ENCODE measurements at regions not wholly inside any gene's neighbourhood (a gene's known extent, or its start where the extent isn't known, plus 50 kb on each side); places are given as distances from the start of the nearest gene placed in this dataset.
"Not testable (repeated sequence)": the region's sequence is repeated elsewhere in the genome, so short reads cannot be mapped to it uniquely, and the experiment has no call there.

DNA sequence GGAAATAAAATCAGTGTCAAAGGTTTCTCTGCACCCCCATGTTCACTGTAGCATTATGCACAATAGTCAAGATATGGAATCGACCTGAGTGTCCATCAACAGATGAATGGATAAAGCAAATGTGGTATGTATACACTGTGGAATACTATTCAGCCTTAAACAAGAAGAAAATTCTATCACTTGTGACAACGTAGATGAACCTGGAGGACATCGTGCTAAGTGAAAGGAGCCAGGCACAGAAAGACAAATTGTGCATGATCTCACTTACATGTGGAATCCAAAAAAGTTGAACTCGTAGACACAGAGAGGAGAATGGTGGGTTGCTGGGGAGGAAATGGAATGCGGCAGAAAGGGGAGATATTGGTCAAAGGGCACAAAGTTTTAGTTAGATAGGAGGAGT lies 136.3 kb upstream of the ESR1 start:
- DNase-seq = no peak

DNA sequence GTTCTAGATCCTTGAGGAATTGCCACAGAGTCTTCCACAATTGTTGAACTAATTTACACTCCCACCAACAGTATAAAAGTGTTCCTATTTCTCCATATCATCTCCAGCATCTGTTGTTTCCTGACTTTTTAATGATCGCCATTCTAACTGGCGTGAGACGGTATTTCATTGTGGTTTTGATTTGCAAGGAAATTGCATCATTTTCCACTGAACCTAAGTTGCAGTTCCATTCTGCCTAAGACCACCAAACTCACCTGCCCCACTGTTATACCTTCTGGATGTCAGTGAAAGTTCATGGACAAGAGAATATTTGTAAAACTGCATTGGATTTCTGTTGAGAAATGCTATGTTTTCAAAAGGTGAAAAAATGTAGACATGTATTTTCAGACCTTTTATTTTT lies 132.9 kb upstream of the ESR1 start:
- DNase-seq = no peak

DNA sequence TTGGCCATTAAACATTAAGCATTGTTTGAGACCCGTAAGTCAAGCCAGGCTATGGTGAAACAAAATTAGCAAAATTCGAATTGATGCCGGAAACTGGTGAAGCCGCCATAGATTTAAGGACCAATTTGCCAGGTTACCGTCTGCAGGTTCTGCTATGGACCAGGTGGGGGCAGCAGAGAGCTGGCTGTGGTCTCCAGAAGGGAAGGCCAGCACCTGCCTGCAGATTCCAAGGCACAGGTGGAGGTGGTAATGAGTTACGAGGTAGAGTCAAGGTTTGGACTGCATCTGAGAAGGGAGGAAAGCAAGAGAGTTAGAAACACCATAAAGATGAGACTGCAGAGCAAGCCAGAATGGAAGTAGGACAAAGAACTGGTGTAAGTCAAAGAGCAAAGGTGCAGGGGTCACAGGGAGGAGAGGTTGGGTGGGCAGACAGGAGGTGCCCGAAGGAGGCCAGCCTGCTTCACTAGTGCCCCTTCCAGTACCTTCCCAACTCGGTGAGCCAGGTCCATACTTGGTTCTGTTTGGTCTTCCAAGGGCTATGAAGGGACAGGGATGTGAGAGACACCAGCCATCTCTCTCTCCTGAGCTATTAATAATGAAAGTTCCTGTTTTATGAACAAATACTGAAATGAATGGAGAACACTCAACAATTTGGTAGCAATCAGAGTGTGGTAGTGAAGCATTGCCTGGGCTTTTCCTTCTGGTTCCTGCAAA lies 131.6 kb upstream of the ESR1 start:
- peak; percentile 9 for DNase-seq

DNA sequence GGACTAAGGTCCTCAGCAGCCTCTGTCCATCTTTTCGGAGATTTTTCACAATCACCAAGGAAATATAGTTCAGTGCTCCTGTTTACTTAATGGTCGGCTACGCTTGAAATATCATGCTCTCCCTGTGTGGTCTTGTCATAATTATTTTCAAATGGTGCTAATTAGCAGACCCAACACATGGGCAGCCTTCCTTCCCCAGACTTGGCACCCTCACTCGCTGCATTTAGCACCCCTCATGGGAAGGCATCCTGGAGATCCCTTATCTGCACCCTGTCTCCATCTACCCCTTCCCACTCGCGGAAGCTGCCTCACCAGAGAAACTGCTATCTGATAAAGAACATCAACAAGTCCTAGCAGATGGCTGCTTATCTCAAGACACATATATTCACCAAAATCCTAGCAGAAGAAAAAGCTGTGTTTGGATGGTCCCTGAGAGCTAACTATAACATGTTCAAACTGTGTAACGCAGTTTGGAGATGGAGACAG lies 131.0 kb upstream of the ESR1 start:
- DNase-seq = no peak

DNA sequence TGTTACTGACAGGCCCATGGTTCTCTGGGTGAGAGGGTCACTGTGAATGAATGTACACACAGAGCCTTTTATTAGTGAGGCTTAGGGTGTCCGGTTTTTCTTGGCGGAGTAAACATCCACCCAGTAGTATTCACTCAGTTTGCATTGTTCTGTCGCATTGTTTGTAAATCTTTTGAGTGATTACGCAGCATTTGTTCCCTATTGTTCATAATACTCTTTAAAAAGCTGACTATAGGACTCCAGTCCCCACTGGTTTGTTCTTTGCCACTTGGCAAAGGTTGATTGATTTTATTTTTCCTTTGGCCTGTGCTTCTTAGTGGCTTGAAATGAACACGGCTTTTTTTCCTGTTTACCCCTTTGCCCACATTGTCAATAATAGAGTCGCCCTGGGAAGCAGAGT lies 130.1 kb upstream of the ESR1 start:
- DNase-seq = no peak

DNA sequence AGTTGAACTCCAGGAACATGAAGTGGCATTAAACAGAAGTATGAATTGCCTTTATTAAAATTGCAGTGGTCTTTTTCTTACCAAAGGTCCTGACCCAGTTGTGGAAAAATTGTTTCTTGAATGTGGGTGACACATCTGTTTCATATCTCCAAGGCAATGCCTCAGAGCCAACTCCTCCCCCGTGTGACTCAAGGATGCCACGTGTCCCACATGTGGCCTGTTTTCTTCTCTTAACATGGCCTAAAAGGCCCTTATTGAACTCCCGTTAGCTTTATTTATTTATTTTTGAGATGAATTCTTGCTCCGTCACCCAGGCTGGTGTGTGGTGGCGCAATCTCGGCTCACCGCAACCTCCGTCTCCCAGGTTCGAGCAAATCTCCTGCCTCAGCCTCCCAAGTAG lies 128.4 kb upstream of the ESR1 start:
- no peak for DNase-seq

DNA sequence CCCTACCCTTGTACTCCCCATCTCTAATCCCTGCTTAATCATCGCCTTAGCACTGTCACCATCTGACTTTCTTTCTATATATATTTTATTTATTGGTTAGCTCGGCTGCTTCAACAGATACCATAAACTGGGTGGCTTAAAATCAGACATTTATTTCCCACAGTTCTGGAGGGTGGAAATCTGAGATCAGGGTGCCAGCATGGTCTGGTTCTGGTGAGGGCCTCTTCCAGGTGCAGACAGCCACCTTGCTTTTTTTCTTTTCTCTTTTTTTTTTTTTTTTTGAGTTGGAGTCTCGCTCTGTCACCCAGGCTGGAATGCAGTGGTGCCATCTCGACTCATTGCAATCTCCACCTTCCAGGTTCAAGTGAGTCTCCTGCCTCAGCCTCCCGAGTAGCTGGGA lies 127.5 kb upstream of the ESR1 start:
- no peak for DNase-seq

DNA sequence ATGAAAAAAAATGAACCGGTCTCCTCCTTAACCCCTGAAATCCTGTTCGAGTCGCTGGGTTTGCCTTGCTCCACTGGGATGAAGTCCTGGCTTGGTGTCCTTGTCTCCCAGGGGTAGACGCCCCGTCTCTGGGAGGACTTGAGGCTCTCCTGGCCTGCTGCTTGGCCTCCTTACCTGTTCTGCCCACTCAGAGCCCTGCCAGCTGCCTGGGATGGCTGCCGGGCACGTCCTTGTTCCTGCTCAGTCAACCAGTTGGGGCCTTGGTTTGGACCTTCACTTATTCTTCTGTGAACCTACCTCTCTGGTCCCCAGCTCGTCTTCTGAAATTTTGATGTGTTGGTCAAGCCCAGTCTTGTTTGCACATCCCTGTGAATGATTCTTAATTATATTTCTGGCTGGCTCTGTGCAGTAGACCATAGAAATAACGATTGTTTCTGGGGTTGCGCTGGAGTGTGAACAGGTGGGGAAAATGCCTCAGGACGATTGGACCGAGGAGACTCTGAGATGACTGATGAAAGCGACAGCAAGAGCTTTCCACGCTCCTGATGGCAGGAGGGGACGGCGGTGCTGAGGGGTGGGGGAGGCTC lies 126.5 kb upstream of the ESR1 start:
- no peak for DNase-seq

DNA sequence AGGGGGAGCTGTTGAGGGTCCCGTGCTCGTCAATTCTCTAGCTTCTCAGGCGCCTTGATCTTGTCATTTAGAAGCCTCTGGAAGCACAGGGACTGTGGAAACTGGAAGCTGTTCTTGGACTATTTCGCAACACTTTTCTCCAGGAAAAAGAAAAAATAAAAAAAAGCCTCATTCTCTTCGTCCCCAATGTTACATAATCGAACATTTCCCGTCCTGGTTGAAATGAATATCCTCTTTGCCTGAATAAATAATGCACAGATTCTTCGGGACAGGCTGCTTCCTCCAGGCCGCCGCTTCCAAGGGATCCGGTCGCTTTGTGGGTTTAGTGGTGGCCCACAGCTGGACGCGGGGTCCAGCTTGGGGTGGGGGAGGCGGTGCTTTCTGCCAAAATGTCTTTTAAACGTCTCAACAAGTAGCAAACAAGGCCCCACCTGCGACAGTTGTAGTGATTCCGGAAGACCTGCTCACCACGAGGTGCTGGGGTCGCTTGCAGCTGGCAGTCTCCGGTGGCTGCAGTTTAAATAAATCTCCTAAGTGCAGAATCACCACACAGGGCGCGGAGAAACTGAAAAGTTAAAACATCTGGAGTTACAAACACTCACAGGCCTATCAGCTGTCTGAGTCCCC lies 125.9 kb upstream of the ESR1 start:
- no peak for DNase-seq

DNA sequence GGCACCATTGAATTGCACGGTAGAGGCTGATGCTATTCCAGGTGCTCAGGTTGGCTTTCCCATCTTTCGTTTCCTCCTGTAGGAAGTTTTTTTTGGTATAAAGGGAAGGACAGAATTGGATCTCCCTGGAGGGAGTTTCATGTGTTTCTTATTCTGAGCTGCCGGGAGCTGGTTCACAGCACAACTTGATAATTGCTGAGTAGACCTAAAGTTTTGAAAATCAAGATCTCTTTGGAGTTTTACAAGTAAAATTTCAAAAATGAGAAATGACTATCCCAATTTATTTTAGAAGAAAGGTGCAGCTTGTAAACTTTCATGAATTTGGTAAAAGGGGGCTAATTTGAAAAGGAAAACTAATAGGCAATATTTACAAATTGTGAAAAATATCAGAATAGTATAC lies 125.2 kb upstream of the ESR1 start:
- no peak for DNase-seq

DNA sequence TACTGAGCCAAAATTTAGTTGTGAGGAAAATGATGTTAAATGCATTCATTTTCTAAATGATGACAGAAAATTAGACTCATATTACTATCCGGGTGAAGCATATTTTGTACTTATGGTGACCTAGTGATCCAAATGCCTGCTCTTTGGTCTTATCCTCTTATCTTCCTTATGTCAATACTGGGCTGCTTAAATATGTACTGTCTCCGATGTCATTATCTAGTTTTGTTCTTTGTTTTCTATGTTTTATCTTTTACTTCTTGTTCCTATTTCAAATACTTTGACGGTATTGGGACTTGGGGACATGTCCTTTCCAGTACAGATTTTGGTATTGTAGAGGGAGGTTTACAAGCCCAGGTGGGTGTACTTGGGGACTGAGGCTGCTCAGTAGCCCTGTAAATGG lies 124.6 kb upstream of the ESR1 start:
- DNase-seq = no peak

DNA sequence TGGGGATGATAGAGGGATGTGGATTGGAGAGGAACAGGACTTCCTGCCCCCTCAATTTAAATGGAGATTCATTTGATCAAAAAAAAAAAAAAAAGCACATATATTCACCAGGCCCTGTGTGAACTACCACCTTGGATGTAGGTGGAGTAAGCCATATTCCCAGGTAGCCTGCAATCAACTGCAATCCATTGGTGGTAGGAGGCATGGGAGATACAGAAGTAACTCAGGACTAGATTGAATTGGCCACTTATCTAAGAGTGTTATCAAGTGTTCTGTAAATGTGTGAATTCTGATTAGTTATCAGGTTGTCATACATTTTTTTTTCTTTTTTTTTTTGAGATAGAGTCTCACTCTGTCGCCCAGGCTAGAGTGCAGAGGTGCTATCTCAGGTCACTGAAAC lies 124.1 kb upstream of the ESR1 start:
- no peak for DNase-seq

DNA sequence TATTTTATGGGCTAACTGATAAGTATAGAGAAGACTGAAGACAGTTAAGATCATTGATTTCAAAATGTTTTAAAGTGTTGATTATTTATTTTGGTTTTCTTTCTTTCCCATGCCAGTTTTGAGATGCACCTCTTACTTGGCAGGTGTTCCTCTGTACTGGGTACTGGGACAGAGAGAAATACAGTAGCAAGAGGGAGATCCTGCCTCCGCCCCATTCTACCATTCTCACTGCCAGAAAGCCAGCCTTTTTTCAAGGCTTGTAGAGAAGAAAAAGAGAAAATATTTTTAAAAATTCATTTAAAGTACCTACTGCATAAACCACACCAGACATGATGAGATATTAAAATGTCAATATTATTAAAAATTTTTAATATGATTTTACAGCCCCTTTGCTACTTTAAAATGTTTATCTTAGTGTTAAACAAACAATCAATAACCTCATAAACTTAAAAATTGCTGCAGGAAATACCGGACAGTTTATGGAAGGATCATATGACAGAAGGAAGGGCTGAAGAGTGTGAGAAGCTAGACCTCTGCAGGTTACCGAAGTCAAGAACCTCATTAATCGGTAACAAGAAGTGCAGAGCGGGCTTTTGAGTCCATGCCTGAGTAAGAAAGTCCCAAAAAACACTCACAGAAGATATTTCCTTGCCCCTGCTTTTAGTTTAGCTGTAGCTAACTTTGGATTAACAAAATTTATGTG lies 117.8 kb upstream of the ESR1 start:
- no peak for DNase-seq

DNA sequence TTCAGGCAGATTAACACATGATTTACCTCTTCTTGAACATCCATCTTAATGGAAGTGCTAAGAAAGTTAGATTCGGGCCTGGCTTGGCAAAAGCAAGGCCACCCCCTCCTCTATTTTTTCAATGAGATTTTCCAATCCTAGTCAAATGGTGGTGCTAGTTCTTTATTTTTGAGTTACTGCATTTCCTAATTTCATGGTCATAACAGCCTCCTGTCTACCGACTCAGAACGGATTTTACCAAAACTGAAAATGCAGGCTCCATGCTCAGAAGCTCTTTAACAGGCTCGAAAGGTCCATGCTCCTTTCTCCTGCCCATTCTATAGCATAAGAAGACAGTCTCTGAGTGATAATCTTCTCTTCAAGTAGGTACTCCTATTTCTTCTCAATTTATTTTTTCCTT lies 117.2 kb upstream of the ESR1 start:
- no peak for DNase-seq

DNA sequence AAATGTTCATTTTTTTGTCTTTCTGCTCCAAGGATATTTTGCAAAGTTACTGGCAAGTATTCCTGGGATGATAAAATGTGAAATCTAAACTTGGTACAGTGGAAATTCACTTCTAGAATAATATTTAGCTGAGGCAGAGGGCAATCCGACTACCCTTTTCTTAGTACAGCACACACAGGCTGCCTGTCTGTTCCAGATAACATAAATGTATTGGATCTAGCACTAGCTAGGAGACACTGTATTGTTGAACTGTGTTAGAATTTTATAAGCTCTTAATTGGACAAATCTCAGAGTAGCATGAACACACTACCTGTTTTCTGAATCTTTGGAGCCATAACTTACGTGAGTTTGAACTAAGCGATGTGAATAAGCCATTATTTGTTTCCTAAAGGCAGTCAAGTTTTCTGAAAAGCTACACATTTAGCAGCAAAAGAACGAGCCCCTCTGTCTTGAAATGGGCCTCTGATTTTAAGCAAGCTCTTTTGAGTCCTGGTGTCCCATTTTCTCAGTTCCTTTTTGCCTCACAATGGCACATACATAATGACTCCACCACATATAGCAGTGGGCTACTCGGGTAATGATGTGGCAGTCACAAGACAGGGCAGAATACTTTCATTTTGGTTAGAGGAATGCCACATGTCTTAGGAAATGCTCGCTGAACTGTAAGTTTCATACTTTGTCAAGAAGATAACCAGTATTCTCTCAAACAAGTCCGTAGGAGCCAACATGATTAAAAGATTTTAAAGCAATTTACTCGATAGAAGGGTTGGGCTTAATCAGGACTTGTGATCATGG lies 116.5 kb upstream of the ESR1 start:
- DNase-seq = no peak

DNA sequence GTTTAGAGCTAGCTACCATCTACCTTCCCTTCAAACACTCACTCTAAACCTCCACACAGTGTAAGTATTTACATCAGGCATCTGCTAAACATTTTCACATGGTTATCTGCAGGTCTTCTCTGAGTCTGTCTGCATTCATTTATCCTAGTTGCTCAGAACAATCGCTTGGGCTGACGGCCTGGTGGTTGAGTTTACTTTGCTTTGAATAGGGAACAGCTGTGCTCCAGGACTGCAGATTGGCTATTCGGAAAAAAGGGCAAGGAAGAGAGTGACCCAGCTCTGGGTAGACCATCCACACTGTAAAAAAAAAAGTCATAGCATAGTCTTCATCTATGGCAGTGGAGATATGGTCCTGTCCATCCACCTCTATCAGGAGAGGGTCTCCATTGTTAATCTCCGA lies 115.3 kb upstream of the ESR1 start:
- no peak for DNase-seq

DNA sequence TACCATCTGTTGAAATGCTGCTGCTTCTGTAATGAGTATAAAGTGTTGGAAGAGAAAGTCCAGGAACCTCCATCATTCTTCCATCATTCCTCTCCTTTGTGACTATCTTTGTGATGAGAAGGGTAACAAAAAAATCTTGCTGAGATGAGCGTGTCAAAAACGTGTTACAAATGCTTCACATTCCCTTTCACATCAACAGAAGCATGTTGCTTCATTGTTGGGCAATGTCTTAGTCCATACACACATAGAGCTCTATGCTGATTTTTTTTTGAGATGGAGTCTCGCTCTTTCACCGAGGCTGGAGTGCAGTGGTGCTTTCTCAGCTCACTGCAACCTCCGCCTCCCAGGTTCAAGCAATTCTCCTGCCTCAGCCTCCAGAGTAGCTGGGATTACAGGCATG lies 114.1 kb upstream of the ESR1 start:
- DNase-seq = no peak

DNA sequence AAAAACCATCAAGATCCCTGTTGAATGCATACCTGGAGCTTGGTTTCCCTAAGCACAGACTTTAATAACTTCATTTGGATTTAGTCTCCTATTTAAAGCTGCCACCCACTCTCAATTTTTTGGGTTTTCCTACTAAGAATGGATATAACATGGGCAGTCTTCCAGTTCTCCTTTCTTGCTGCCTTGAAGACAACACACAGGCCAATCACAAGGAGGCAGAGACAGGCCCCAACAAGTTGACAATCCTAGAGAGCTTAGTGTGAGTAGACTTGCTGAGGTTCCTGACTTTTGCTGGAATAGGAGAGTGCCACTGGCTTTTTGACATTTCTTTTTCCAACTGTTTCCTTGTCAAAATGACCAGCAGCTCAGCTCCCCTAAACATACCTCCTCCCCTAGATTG lies 112.3 kb upstream of the ESR1 start:
- DNase-seq = no peak

DNA sequence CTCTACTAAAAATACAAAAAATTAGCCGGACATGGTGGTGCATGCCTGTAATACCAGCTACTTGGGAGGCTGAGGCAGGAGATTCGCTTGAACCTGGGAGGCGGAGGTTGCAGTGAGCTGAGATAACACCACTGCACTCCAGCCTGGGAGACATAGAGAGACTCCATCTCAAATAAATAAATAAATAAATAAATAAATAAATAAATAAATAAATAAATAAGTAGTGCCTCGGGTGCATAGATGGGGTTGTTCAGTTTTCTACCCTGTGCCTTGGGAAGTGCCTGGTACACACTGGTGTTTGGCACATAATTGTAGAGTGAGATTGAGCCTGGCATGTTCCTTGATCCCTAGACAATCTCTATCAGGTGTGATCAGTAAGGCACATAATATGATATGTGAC lies 111.2 kb upstream of the ESR1 start:
- not testable (repeated sequence) for DNase-seq

DNA sequence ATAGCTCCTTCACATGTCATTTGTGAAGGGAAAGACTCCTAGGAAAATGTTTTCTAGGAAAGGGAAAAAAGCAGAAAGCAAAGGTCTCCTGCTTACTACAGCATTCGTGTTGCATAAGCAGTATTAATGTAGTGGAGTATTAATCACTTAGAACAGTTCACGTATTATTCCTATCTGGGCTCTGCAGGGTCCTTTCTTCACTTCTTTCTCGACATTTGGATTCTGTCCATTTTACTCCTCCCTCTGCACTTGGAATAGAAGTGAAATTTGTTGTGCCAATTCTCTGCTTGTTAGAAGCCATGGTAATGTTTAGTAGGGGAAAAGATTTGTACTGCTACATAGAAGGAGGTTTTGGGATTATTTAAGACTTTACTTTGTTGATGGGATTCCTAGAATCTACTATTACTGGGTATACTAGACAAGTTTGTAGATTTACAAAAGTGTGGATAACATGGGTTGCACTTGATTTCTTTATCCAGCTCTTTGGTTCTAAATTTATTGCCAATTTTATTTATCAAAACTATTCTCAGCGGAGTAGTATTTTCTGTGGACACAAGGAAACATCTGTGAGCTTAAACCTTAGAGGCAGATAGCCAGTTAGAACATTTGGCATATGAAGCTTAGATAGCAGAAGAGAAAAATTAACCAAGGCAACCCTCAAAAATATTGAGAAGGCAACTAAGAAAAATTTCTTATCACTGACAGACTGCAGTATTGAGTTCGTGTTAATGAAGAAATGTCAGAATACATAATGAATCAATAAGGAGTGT lies 108.4 kb upstream of the ESR1 start:
- DNase-seq = no peak

DNA sequence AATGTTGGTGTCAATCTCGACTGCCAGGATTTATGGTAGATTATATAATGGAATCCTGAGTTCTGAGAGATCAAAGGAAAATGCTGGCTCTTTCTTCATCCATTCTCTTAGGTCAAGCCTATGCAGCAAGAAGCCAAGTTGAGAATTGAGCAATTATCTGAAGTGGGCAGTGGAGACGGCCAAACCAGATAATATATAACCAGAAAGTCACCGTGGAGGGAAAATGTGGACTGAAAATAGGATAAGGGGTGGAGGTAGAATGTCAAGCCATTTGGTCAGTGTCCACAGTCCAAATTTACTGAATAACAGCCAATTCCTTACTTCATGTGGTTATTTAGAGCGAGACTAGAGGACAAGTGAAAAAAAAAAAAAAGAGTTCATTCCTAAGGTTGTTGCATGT lies 107.8 kb upstream of the ESR1 start:
- no peak for DNase-seq

DNA sequence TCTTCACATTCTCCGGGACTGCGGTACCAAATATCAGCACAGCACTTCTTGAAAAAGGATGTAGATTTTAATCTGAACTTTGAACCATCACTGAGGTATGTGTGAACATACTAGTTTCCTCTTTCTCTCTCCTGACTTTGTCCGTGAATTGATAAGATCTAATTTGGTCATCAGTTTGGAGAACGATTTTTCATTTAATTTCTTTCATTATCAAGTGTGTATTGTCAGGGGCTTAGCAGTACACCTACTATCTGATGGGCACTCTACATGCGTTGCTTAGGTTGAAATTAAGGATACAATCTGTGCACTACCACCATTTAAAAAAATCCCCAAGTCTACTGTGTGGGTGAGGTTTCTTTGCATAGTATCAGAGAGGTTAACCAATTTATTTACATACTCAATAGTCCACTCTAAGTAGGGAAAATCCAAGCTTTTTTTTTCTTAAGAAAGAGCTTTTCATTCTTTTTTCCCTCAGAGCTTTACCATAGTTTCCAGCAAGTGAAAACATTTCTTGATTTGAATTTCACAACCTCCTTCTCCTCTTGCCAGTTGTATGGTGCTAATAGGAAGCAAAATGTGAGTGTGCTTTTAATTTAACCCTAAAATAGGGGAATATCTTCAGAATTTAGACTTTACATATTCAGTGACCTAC lies 105.4 kb upstream of the ESR1 start:
- DNase-seq = no peak
